AG09319 (cell line): ENCODE measurements at regions not wholly inside any gene's neighbourhood (a gene's known extent, or its start where the extent isn't known, plus 50 kb on each side); places are given as distances from the start of the nearest gene placed in this dataset.
A peak's percentile ranks its signal among the peaks of the same experiment; 100 is the strongest.

Experiments
- DNase-seq: peaks from one replicate; pipeline ENCODE4 v3.0.0-alpha.2; 2010; ENCODE audit warnings: low read depth; ENCODE audit errors: extremely low read depth
- TF ChIP-seq, protein P1 (sequence below): IDR thresholded peaks from 2 replicates; pipeline ENCODE4 v1.5.1; 2011; ENCODE audit warnings: low read depth, mild to moderate bottlenecking, inconsistent platforms, low read length, moderate library complexity

GRCh38 chr5:106303911-106304310 is 1366.8 kb downstream of the EFNA5 start:
- TF ChIP-seq, protein P1, sequence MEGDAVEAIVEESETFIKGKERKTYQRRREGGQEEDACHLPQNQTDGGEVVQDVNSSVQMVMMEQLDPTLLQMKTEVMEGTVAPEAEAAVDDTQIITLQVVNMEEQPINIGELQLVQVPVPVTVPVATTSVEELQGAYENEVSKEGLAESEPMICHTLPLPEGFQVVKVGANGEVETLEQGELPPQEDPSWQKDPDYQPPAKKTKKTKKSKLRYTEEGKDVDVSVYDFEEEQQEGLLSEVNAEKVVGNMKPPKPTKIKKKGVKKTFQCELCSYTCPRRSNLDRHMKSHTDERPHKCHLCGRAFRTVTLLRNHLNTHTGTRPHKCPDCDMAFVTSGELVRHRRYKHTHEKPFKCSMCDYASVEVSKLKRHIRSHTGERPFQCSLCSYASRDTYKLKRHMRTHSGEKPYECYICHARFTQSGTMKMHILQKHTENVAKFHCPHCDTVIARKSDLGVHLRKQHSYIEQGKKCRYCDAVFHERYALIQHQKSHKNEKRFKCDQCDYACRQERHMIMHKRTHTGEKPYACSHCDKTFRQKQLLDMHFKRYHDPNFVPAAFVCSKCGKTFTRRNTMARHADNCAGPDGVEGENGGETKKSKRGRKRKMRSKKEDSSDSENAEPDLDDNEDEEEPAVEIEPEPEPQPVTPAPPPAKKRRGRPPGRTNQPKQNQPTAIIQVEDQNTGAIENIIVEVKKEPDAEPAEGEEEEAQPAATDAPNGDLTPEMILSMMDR, result no peak
- DNase-seq, result no peak

GRCh38 chr5:106292654-106293053 is 1378.1 kb downstream of the EFNA5 start:
- TF ChIP-seq, protein P1, result no peak
- DNase-seq, result no peak

DNA sequence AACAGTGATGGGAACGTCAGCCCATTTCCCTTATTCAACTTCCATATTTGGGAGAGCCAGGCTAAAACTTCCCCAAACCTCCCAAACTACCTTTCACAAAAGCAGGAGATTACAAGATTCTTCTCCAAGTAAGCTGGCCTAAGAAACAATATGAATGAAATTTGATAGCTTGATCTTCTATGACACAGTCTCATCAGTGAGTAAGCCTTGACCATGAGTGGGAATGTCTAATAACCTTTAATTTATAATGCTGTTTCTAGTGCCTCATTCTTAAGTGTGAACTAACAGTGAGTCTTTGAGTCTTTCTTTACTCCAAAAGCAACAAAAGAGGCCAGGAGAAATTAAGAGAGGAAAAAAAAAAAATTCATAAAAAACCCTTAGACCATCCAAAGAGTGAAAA is 1379.9 kb downstream of the EFNA5 start:
- TF ChIP-seq, protein P1, result no peak
- DNase-seq, result no peak

GRCh38 chr5:106288979-106289378 is 1381.8 kb downstream of the EFNA5 start:
- DNase-seq, result no peak
- TF ChIP-seq, protein P1, result no peak

DNA sequence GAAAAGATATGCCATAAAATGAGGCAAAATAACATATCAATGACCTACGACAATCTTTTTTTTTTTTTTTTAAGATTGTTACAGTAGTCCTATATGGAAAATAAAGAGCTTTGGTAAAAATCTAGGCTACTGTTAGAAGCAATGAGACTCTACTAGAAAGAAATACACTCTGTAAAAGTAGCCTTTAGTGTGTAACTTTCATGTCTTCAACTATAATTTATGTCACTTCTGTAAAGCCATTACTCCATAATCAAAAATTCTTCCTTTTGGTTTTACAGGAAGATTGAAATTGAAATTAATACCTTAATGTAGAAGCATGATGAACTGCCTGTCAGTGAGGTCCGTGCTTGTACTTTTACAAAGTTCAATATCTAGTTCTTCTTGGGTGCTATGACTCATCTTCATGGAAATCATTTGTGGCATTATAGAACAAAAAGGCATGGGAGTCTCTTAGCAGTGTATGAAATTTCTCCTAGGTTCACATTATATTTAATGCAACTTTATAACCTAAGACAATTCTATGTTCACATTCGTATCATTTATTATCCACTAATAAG is 1393.1 kb downstream of the EFNA5 start:
- no peak for DNase-seq
- TF ChIP-seq, protein P1, result no peak

DNA sequence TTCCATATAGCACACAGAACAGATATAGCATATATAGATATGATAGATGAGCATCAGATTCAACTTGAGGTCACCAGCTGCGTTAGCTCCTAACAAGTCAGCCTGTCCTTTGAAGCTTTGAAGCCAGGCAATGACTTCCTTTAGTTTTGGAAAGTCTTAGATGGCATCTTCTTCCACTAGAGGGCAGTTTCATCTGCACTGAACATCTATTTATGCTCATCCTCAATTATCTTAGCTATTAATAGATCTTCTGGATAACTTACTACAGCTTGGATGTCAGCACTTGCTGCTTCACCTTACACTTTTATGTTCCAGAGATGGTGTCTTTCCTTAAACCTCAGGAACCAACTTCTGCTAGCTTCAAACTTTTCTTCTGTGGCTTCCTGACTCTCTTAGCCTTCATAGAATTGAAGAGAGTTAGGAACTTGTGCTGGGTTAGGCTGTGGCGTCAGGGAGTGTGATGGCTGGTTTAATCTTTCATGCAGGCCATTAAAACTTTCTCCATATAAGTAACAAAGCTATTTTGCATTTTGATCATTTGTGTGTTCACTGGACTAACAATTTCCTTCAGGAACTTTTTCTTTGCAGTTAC is 1401.4 kb downstream of the EFNA5 start:
- TF ChIP-seq, protein P1, result peak; percentile 61
- no peak for DNase-seq

DNA sequence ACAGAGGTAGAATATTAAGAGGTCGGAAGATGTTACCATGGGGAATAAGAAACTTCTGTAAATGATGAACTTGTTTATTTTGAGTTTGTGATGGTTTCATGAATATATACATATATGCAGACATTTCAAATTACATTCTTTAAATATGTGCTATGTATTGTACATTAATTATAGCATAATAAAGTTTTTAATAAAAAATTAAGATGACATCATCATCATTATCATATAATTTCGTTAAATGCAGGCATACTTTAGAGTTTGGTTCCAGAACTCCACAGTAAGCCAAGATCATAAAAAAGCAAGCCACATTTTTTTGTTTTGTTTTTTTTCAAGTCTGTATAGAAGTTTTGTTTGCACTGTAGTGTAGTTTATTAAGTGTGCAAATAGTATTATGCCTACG is 1403.5 kb downstream of the EFNA5 start:
- TF ChIP-seq, protein P1, result no peak
- DNase-seq, result no peak
